K562 (cell line): ENCODE measurements at regions not wholly inside any gene's neighbourhood (a gene's known extent, or its start where the extent isn't known, plus 50 kb on each side); places are given as distances from the start of the nearest gene placed in this dataset.

Experiments
- ATAC-seq: fragments of 200-7000 bp; cut with Tn5 transposase; 3 replicates; pipeline ENCODE4 v1.9.1; 2020; ENCODE audit warnings: moderate library complexity
- BruUV-seq: library from RNA; stranded (reverse); fragments of 400-500 nt; replicated peaks from 2 replicates; lab custom pipeline; 2021; lab: Mats Ljungman, UMichigan
- CTCF ChIA-PET: fragments of 300-600 bp; formaldehyde crosslinking; extraction: SDS; loops from one replicate; lab custom pipeline; 2021; ENCODE audit warnings: low intra/inter-chr PET ratio; lab: Yijun Ruan, JAX
- POLR2A ChIA-PET: fragments of 300-600, 350-650 bp; sonication (Branson Sonifier 250); formaldehyde crosslinking; extraction: SDS; loops from one replicate; lab custom pipeline; 2021; ENCODE audit warnings: antibody characterized with exemption, inconsistent platforms; lab: Yijun Ruan, JAX
- DNase-seq, 4 experiments: peaks; one replicate each; pipeline versions ENCODE4 v3.0.0 to v3.0.0-alpha.2; 2011 to 2018; ENCODE audit warnings: low spot score in 3 of 4, mixed read lengths in 3 of 4; ENCODE audit errors: extremely low read depth in 1 of 4
- FAIRE-seq: peaks from 2 replicates; lab custom pipeline; 2011; peaks lifted over from hg19 to GRCh38; lab: Jason Lieb, UNC
- H2AFZ ChIP-seq: 2 replicates; pipeline ENCODE4 v1.6.0; 2011; ENCODE audit warnings: low read depth, low read length, control low read depth, inconsistent platforms
- H3K27ac ChIP-seq: fragments of 200-600 bp; 3 replicates; pipeline ENCODE4 v1.8.0; 2011; ENCODE audit warnings: low read depth, mild to moderate bottlenecking, control low read depth, inconsistent platforms, low read length, moderate library complexity, mixed read lengths; ENCODE audit errors: extremely low read depth
- H3K27me3 ChIP-seq, 2 experiments: fragments of 300-600 bp in 1 of 2; 2 replicates in 1 of 2; 3 replicates in 1 of 2; pipeline versions ENCODE4 v1.6.0 to v1.8.0; 2011; ENCODE audit warnings: inconsistent platforms in 2 of 2, low read length in 2 of 2, mild to moderate bottlenecking in 1 of 2, mixed read lengths in 1 of 2, moderate library complexity in 1 of 2; ENCODE audit not compliant: control insufficient read depth in 2 of 2, insufficient read depth in 2 of 2
- H3K36me3 ChIP-seq: fragments of 300-600 bp; 3 replicates; pipeline ENCODE4 v1.8.0; 2011; ENCODE audit warnings: mild to moderate bottlenecking, low read length, inconsistent platforms; ENCODE audit not compliant: control insufficient read depth, insufficient read depth
- H3K4me1 ChIP-seq, 2 experiments: fragments of 200-600 bp in 1 of 2; replicated peaks in 1 of 2; 2 replicates in 1 of 2; 3 replicates in 1 of 2; pipeline versions ENCODE4 v1.5.1 to v1.8.0; 2011; ENCODE audit warnings: inconsistent platforms in 2 of 2, low read length in 2 of 2, mild to moderate bottlenecking in 1 of 2, mixed read lengths in 1 of 2, moderate library complexity in 1 of 2; ENCODE audit not compliant: control insufficient read depth in 2 of 2, insufficient read depth in 2 of 2
- H3K4me2 ChIP-seq: 2 replicates; pipeline ENCODE4 v1.6.1; 2011; ENCODE audit warnings: low read length, control low read depth, inconsistent platforms, mixed read lengths; ENCODE audit not compliant: insufficient read depth
- H3K4me3 ChIP-seq: fragments of 200-600 bp; sonication (generic), shearing (Covaris generic); 2 replicates; pipeline ENCODE4 v1.5.1; 2016; ENCODE audit warnings: control low read depth, inconsistent platforms
- H3K79me2 ChIP-seq: fragments of 200-600 bp; 3 replicates; pipeline ENCODE4 v1.8.0; 2011; ENCODE audit warnings: low read length, inconsistent platforms; ENCODE audit not compliant: control insufficient read depth, insufficient read depth
- H3K9ac ChIP-seq, 2 experiments: 2 replicates each; pipeline versions ENCODE4 v1.6.0 to v1.6.1; 2011; ENCODE audit warnings: low read depth in 2 of 2, low read length in 2 of 2, control low read depth in 1 of 2, inconsistent platforms in 1 of 2, mild to moderate bottlenecking in 1 of 2, mixed read lengths in 1 of 2; ENCODE audit not compliant: insufficient read depth in 1 of 2
- H3K9me1 ChIP-seq: one replicate; pipeline ENCODE4 v1.6.0; 2011; ENCODE audit warnings: inconsistent platforms, mild to moderate bottlenecking, low read length, moderate library complexity; ENCODE audit not compliant: control insufficient read depth, insufficient read depth
- H3K9me3 ChIP-seq: replicated peaks from 2 replicates; pipeline ENCODE4 v1.5.1; 2011; ENCODE audit warnings: low read depth, low read length, inconsistent platforms; ENCODE audit not compliant: control insufficient read depth, insufficient read depth
- H4K20me1 ChIP-seq: replicated peaks from 2 replicates; pipeline ENCODE4 v1.6.1; 2011; ENCODE audit warnings: low read length, inconsistent platforms, mixed read lengths; ENCODE audit not compliant: control insufficient read depth, insufficient read depth
- ESRRA ChIP-seq: fragments of 450-650 bp; IDR thresholded peaks from 2 replicates; pipeline ENCODE4 v1.6.1; 2014; ENCODE audit warnings: low read depth, mild to moderate bottlenecking, moderate library complexity, borderline replicate concordance
- GTF2A2 ChIP-seq: IDR thresholded peaks from 2 replicates; pipeline ENCODE4 v1.6.1; 2016; ENCODE audit warnings: mild to moderate bottlenecking, missing genetic modification characterization, missing compliant biosample characterization
- LEF1 ChIP-seq: fragments of 450-650 bp; IDR thresholded peaks from 2 replicates; pipeline ENCODE4 v1.6.1; 2016; ENCODE audit warnings: mild to moderate bottlenecking
- MED1 ChIP-seq: sonication (generic); formaldehyde crosslinking; IDR thresholded peaks from 2 replicates; pipeline ENCODE4 v1.8.1; 2023; ENCODE audit warnings: missing genetic modification reagents, borderline replicate concordance
- NEUROD1 ChIP-seq: fragments of 150-350 bp; IDR thresholded peaks from 2 replicates; pipeline ENCODE4 v1.6.1; 2014; ENCODE audit warnings: borderline replicate concordance, low read length, low read depth; ENCODE audit not compliant: partially characterized antibody
- NR2C1 ChIP-seq, 2 experiments: fragments of 450-650 bp; IDR thresholded peaks; 2 replicates each; pipeline ENCODE4 v1.6.1; 2017; ENCODE audit warnings: mild to moderate bottlenecking in 2 of 2, antibody characterized with exemption in 1 of 2, inconsistent platforms in 1 of 2, missing compliant biosample characterization in 1 of 2, missing genetic modification characterization in 1 of 2
- PKNOX1 ChIP-seq: fragments of 450-650 bp; IDR thresholded peaks from 2 replicates; pipeline ENCODE4 v1.6.1; 2016
- ZNF561 ChIP-seq: fragments of 450-650 bp; formaldehyde crosslinking; conservative IDR thresholded peaks from 2 replicates; pipeline ENCODE4 v1.4.0; 2020; ENCODE audit warnings: mild to moderate bottlenecking, moderate library complexity
- WGBS: fragments of 100-300 bp; shearing (Covaris generic); methylation state at CpG from one replicate; pipeline ENCODE4 v1.1.6; 2016; ENCODE audit warnings: low coverage, mixed read lengths; ENCODE audit not compliant: insufficient coverage; ENCODE audit errors: missing lambda C conversion rate; 5-methylcytosine and 5-hydroxymethylcytosine counted together
- in situ Hi-C: fragments of 300-500 bp; cut with MboI; formaldehyde crosslinking; loops from 4 replicates; pipeline ENCODE4 v1.15.0; 2018; ENCODE audit warnings: inconsistent platforms, mixed read lengths
- intact Hi-C: fragments of 100-400 bp; cut with micrococcal nuclease; formaldehyde crosslinking; loops from 2 replicates; pipeline ENCODE4 v1.14.2; 2022

GRCh38 chr7:153002115-153002514 is 242.6 kb downstream of the ACTR3B start:
- Histone ChIP-seq H3K9me1 (no peaks in the 10 kb centered on the region), H3K27ac (no peak overlapping the region), H3K79me2 (no peaks in the 10 kb centered on the region), H3K4me1 (no peaks in the 10 kb centered on the region), H3K4me3 (no peak overlapping the region), H3K4me2 (no peak overlapping the region), H2AFZ (no peak overlapping the region), H4K20me1 (no peaks in the 10 kb centered on the region; the same call in 1 of the 2 replicates), H3K27me3 (peaks cover 19 to 32% of the 10 kb centered on the region in 2 experiments), H3K36me3 (no peaks in the 10 kb centered on the region), H3K9ac (no peak overlapping the region), H3K9me3 (no peaks in the 10 kb centered on the region)
- ChIA-PET POLR2A (interaction anchor here (0.7 kb wide), 1 partner anchor 43 kb away, joined by 3 read pairs; no protein-coding TSS in a partner anchor), CTCF (no interaction called here)
- no peak for ATAC-seq
- FAIRE-seq = no peak
- BruUV-seq = no TSS peak
- in situ Hi-C loops = no loop called here
- TF ChIP-seq LEF1 (no peak), NR2C1 (IDR thresholded peaks at IDR 0.05) (no peak), NR2C1 (tag; IDR thresholded peaks at IDR 0.05) (no peak), NEUROD1 (no peak), PKNOX1 (no peak), MED1 (CRISPR knock-in tag) (no peak), GTF2A2 (no peak), ZNF561 (CRISPR knock-in tag) (no peak), ESRRA (no peak)
- no peak for DNase-seq
- intact Hi-C loops = no loop called here
- 0% methylated on average over 1 of the region's 1 CpG for WGBS
